Panc1 (cell line): ENCODE measurements at regions not wholly inside any gene's neighbourhood (a gene's known extent, or its start where the extent isn't known, plus 50 kb on each side); places are given as distances from the start of the nearest gene placed in this dataset.

Experiments
- ATAC-seq: fragments of 200-7000 bp; cut with Tn5 transposase; 2 replicates; pipeline ENCODE4 v1.9.1; 2020; ENCODE audit warnings: mild to moderate bottlenecking, moderate library complexity
- BruUV-seq: library from RNA; stranded (reverse); fragments of 400-500 nt; replicated peaks from 2 replicates; lab custom pipeline; 2021; lab: Mats Ljungman, UMichigan
- CTCF ChIA-PET: fragments of 300-600 bp; sonication (Branson Sonifier 250); formaldehyde crosslinking; loops from one replicate; lab custom pipeline; 2022; ENCODE audit warnings: antibody characterized with exemption; lab: Charles Lee
- POLR2A ChIA-PET: fragments of 300-600 bp; sonication (Branson Sonifier 250); formaldehyde crosslinking; loops from one replicate; lab custom pipeline; 2022; ENCODE audit warnings: antibody characterized with exemption; lab: Charles Lee
- DNase-seq: peaks from one replicate; pipeline ENCODE4 v3.0.0-alpha.2; 2010; ENCODE audit warnings: low read depth, low spot score
- H3K27ac ChIP-seq: 2 replicates; pipeline ENCODE4 v1.5.1; 2011; ENCODE audit warnings: mild to moderate bottlenecking, low read length, inconsistent platforms
- H3K27me3 ChIP-seq: fragments of 200-500 bp; sonication (Bioruptor generic); 2 replicates; pipeline ENCODE4 v1.6.0; 2014; ENCODE audit warnings: low read length, inconsistent platforms; ENCODE audit not compliant: control insufficient read depth, insufficient read depth
- H3K36me3 ChIP-seq: fragments of 200-500 bp; sonication (Bioruptor generic); 2 replicates; pipeline ENCODE4 v1.5.1; 2014; ENCODE audit warnings: inconsistent platforms, mild to moderate bottlenecking, low read length, moderate library complexity; ENCODE audit not compliant: control insufficient read depth, insufficient read depth
- H3K4me1 ChIP-seq: 2 replicates; pipeline ENCODE4 v1.5.1; 2011; ENCODE audit warnings: inconsistent platforms, mild to moderate bottlenecking, low read length, moderate library complexity; ENCODE audit not compliant: control insufficient read depth, insufficient read depth
- H3K4me3 ChIP-seq, 2 experiments: 2 replicates each; pipeline ENCODE4 v1.5.1; 2011 to 2012; ENCODE audit warnings: low read depth in 2 of 2, low read length in 2 of 2, mild to moderate bottlenecking in 2 of 2, inconsistent platforms in 1 of 2, moderate library complexity in 1 of 2
- H3K9me3 ChIP-seq: fragments of 200-500 bp; sonication (Bioruptor generic); 2 replicates; pipeline ENCODE4 v1.5.1; 2014; ENCODE audit warnings: low read depth, mild to moderate bottlenecking, inconsistent platforms, low read length, moderate library complexity; ENCODE audit not compliant: control insufficient read depth, insufficient read depth
- CTCF ChIP-seq: fragments of 450-650 bp; IDR thresholded peaks from 2 replicates; pipeline ENCODE4 v1.5.1; 2017; ENCODE audit warnings: mild to moderate bottlenecking
- POLR2AphosphoS5 ChIP-seq: IDR thresholded peaks from 2 replicates; pipeline ENCODE4 v1.6.1; 2012; ENCODE audit warnings: mild to moderate bottlenecking, low read depth, low read length, moderate library complexity
- REST ChIP-seq, 2 experiments: IDR thresholded peaks; 2 replicates each; pipeline ENCODE4 v1.6.1; 2011 to 2012; ENCODE audit warnings: low read depth in 2 of 2, control low read depth in 1 of 2, low read length in 1 of 2, mild to moderate bottlenecking in 1 of 2, moderate library complexity in 1 of 2; ENCODE audit not compliant: insufficient read depth in 1 of 2
- SIN3A ChIP-seq: IDR thresholded peaks from 2 replicates; pipeline ENCODE4 v1.6.1; 2012; ENCODE audit warnings: low read depth, mild to moderate bottlenecking, low read length, moderate library complexity, borderline replicate concordance; ENCODE audit not compliant: insufficient read depth
- TCF7L2 ChIP-seq: IDR thresholded peaks from 2 replicates; pipeline ENCODE4 v1.6.1; 2011; ENCODE audit warnings: mild to moderate bottlenecking, low read depth, low read length, inconsistent platforms
- in situ Hi-C: cut with HindIII; loops from 2 replicates; pipeline ENCODE4 v1.10.0; 2016; ENCODE audit warnings: low sequenced_read_pairs, low pct_unique_long_range_greater_than_20kb
- intact Hi-C: fragments of 100-400 bp; cut with micrococcal nuclease; formaldehyde crosslinking; loops from one replicate; pipeline ENCODE4 v1.10.0; 2022; ENCODE audit not compliant: unreplicated experiment

- no peaks in the 10 kb centered on the region for H3K4me1 ChIP-seq
- CTCF ChIA-PET, result no interaction called here
- POLR2A ChIA-PET, result no interaction called here
- no peaks in the 10 kb centered on the region for H3K27me3 ChIP-seq
- H3K4me3 ChIP-seq, result no peak overlapping the region
- no peaks in the 10 kb centered on the region for H3K36me3 ChIP-seq
- intact Hi-C loops, result no loop called here
- H3K27ac ChIP-seq, result no peak overlapping the region
- no peak for TF ChIP-seq SIN3A
- no peak for TF ChIP-seq POLR2AphosphoS5
- no peak for TF ChIP-seq REST (IDR thresholded peaks at IDR 0.05; ENCODE audit: insufficient read depth in 1 of 2, low read depth in 2 of 2, low read length in 1 of 2)
- TF ChIP-seq CTCF, result no peak
- TF ChIP-seq TCF7L2, result no peak
- BruUV-seq, result no TSS peak
- no peaks in the 10 kb centered on the region for H3K9me3 ChIP-seq
- ATAC-seq, result no peak
- in situ Hi-C loops, result no loop called here
- no peak for DNase-seq
Observed at GRCh38 chr2:4693266-4693665, 989.9 kb downstream of the DCDC2C start.

- Histone ChIP-seq H3K4me3 (no peak overlapping the region), H3K27ac (no peak overlapping the region), H3K27me3 (no peaks in the 10 kb centered on the region), H3K4me1 (no peaks in the 10 kb centered on the region), H3K9me3 (no peaks in the 10 kb centered on the region), H3K36me3 (no peaks in the 10 kb centered on the region)
- TF ChIP-seq SIN3A (no peak), REST (IDR thresholded peaks at IDR 0.05; ENCODE audit: insufficient read depth in 1 of 2, low read depth in 2 of 2, low read length in 1 of 2) (no peak), CTCF (no peak), TCF7L2 (no peak), POLR2AphosphoS5 (no peak)
- ChIA-PET POLR2A (no interaction called here), CTCF (no interaction called here)
- no TSS peak for BruUV-seq
- in situ Hi-C loops, result no loop called here
- intact Hi-C loops, result no loop called here
- ATAC-seq, result no peak
- no peak for DNase-seq
Observed at GRCh38 chr2:4695281-4695861, 992.0 kb downstream of the DCDC2C start.
